SU-DHL-6 (cell line): ENCODE measurements at regions not wholly inside any gene's neighbourhood (a gene's known extent, or its start where the extent isn't known, plus 50 kb on each side); places are given as distances from the start of the nearest gene placed in this dataset.

Source experiments
- H2AFZ ChIP-seq: fragments of 200-600 bp; sonication (generic); 2 replicates; pipeline ENCODE4 v1.6.1; 2014; ENCODE audit warnings: low read depth, mild to moderate bottlenecking, moderate library complexity, mixed read lengths, antibody characterized with exemption, low read length; ENCODE audit not compliant: severe bottlenecking
- H3F3A ChIP-seq: fragments of 200-600 bp; shearing (Covaris generic); 2 replicates; pipeline ENCODE4 v1.6.0; 2016; ENCODE audit warnings: antibody characterized with exemption, mild to moderate bottlenecking; ENCODE audit not compliant: insufficient read depth
- H3K27ac ChIP-seq: fragments of 200-600 bp; sonication (generic); 2 replicates; pipeline ENCODE4 v1.5.1; 2016; ENCODE audit warnings: low read depth, mild to moderate bottlenecking, low read length, moderate library complexity, mixed read lengths
- H3K27me3 ChIP-seq: fragments of 200-600 bp; sonication (generic), shearing (Covaris generic); 2 replicates; pipeline ENCODE4 v1.6.0; 2014; ENCODE audit warnings: mild to moderate bottlenecking, low read length
- H3K36me3 ChIP-seq: fragments of 200-600 bp; sonication (generic); 2 replicates; pipeline ENCODE4 v1.6.1; 2014; ENCODE audit warnings: mild to moderate bottlenecking, low read length, mixed read lengths
- H3K4me2 ChIP-seq: fragments of 300-600, 200-600 bp; shearing (Covaris generic), sonication (generic); 2 replicates; pipeline ENCODE4 v1.6.0; 2014; ENCODE audit warnings: low read length, low read depth, mild to moderate bottlenecking; ENCODE audit not compliant: poor library complexity, severe bottlenecking
- H3K4me3 ChIP-seq: fragments of 200-600 bp; sonication (generic); 2 replicates; pipeline ENCODE4 v1.5.1; 2014; ENCODE audit warnings: antibody characterized with exemption, low read length, mild to moderate bottlenecking, mixed read lengths; ENCODE audit not compliant: insufficient read depth, poor library complexity, severe bottlenecking
- H3K79me2 ChIP-seq: fragments of 200-600 bp; sonication (generic); 2 replicates; pipeline ENCODE4 v1.6.1; 2014; ENCODE audit warnings: mild to moderate bottlenecking, low read length, moderate library complexity; ENCODE audit not compliant: insufficient read depth
- H3K9ac ChIP-seq: fragments of 200-600 bp; sonication (generic); 2 replicates; pipeline ENCODE4 v1.7.0; 2014; ENCODE audit warnings: mild to moderate bottlenecking, low read length
- H3K9me2 ChIP-seq: fragments of 200-600 bp; sonication (generic); replicated peaks from 2 replicates; pipeline ENCODE4 v1.6.1; 2014; ENCODE audit warnings: low read length; ENCODE audit not compliant: insufficient read depth
- H3K9me3 ChIP-seq: fragments of 200-600 bp; sonication (generic); 2 replicates; pipeline ENCODE4 v1.6.1; 2014; ENCODE audit warnings: low read length, mixed read lengths; ENCODE audit not compliant: insufficient read depth
- H4K20me1 ChIP-seq: fragments of 200-600 bp; sonication (generic); 2 replicates; pipeline ENCODE4 v1.6.1; 2014; ENCODE audit warnings: low read depth, mild to moderate bottlenecking, antibody characterized with exemption, low read length, moderate library complexity, mixed read lengths
- CTCF ChIP-seq: fragments of 200-600 bp; sonication (generic); IDR thresholded peaks from one replicate; pipeline ENCODE4 v1.5.1; 2017; ENCODE audit warnings: antibody characterized with exemption, mild to moderate bottlenecking, low read length, moderate library complexity; ENCODE audit not compliant: insufficient read depth, poor library complexity, severe bottlenecking
- EZH2phosphoT487 ChIP-seq: fragments of 200-600 bp; sonication (generic), shearing (Covaris generic); conservative IDR thresholded peaks from 2 replicates; pipeline ENCODE4 v1.6.1; 2018; ENCODE audit warnings: mild to moderate bottlenecking, antibody characterized with exemption, low read length, moderate library complexity, mixed read lengths

GRCh38 chr2:106277426-106277825, 83.3 kb upstream of the UXS1 start:
- Histone ChIP-seq H3K9me3 (no peaks in the 10 kb centered on the region), H3K9ac (no peak overlapping the region), H3K27ac (no peak overlapping the region), H3K9me2 (no peaks in the 10 kb centered on the region), H3K27me3 (no peaks in the 10 kb centered on the region), H3K36me3 (no peaks in the 10 kb centered on the region), H3K79me2 (no peaks in the 10 kb centered on the region), H2AFZ (no peak overlapping the region), H3K4me3 (no peak overlapping the region), H4K20me1 (no peaks in the 10 kb centered on the region), H3K4me2 (no peak overlapping the region), H3F3A (no peaks in the 10 kb centered on the region)
- TF ChIP-seq CTCF = no peak
- TF ChIP-seq EZH2phosphoT487 = no peak

GRCh38 chr2:106275971-106276370, 81.9 kb upstream of the UXS1 start:
- Histone ChIP-seq H3K9me3 (no peaks in the 10 kb centered on the region), H3K9ac (no peak overlapping the region), H3K27me3 (no peaks in the 10 kb centered on the region), H2AFZ (no peak overlapping the region), H3K4me2 (no peak overlapping the region), H3K79me2 (no peaks in the 10 kb centered on the region), H3K4me3 (no peak overlapping the region), H4K20me1 (no peaks in the 10 kb centered on the region), H3F3A (no peaks in the 10 kb centered on the region), H3K9me2 (no peaks in the 10 kb centered on the region), H3K27ac (no peak overlapping the region), H3K36me3 (no peaks in the 10 kb centered on the region)
- TF ChIP-seq CTCF (no peak), EZH2phosphoT487 (no peak)

- H3K27ac ChIP-seq = no peak overlapping the region
- no peak overlapping the region for H3K4me2 ChIP-seq
- no peaks in the 10 kb centered on the region for H3K36me3 ChIP-seq
- no peaks in the 10 kb centered on the region for H4K20me1 ChIP-seq
- no peaks in the 10 kb centered on the region for H3K9me2 ChIP-seq
- H3K9me3 ChIP-seq = no peaks in the 10 kb centered on the region
- H3K27me3 ChIP-seq = no peaks in the 10 kb centered on the region
- no peaks in the 10 kb centered on the region for H3F3A ChIP-seq
- no peak overlapping the region for H3K9ac ChIP-seq
- no peak overlapping the region for H3K4me3 ChIP-seq
- no peaks in the 10 kb centered on the region for H3K79me2 ChIP-seq
- TF ChIP-seq CTCF = no peak
- TF ChIP-seq EZH2phosphoT487 = no peak
- no peak overlapping the region for H2AFZ ChIP-seq
These were observed 80.6 kb upstream of the UXS1 start for GRCh38 chr2:106274668-106275067.
